Lung microvascular endothelial cell (primary cell): ENCODE measurements at regions not wholly inside any gene's neighbourhood (a gene's known extent, or its start where the extent isn't known, plus 50 kb on each side); places are given as distances from the start of the nearest gene placed in this dataset.

Experiments used
- DNase-seq, 2 donors: peaks; one replicate each; pipeline versions ENCODE4 v3.0.0 to v3.0.0-alpha.2; 2010; ENCODE audit warnings: low read depth in 2 of 2

DNA sequence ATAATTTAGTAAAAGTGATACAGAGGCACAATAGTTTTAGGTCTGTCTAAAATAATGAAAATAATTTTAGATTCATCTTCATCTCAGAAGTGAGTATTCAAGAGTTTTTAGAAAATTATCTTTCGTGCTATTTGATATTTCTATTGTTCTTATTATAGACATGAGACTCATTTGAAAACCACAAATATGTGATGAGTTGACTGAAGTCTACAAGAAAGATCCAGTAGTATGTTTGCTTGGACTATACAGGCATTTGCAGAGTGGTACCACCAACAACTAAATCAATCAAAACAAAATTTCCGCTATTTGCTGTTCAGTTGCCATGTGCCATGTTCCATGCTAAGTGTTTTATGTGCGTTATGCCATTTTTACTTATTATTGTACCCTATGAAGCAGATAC, 1318.5 kb downstream of the STIM2 start:
- no peak for DNase-seq

DNA sequence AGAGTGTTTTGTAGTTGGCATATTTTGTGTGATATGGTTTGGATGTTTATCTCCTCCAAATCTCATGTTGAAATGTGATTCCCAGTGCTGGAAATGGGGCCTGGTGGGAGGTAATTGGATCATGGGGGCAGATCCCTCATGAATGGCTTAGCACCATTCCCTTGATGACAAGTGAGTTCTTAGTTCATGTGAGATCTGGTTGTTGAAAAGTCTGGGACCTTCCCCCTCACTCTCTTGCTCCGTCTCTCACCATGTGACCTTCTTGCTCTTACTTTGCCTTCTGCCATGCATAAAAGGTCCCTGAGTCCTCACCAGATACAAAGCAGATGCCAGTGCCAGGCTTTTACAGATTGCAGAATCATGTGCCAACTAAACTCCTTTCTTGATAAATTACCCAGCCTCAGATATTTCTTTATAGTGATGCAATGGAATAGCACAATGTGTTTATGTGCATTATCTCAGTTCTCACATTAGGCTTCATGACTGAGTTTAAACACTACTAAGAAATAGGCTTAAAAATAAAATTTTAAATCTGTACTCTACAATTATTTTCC, 1348.8 kb downstream of the STIM2 start:
- no peak for DNase-seq

DNA sequence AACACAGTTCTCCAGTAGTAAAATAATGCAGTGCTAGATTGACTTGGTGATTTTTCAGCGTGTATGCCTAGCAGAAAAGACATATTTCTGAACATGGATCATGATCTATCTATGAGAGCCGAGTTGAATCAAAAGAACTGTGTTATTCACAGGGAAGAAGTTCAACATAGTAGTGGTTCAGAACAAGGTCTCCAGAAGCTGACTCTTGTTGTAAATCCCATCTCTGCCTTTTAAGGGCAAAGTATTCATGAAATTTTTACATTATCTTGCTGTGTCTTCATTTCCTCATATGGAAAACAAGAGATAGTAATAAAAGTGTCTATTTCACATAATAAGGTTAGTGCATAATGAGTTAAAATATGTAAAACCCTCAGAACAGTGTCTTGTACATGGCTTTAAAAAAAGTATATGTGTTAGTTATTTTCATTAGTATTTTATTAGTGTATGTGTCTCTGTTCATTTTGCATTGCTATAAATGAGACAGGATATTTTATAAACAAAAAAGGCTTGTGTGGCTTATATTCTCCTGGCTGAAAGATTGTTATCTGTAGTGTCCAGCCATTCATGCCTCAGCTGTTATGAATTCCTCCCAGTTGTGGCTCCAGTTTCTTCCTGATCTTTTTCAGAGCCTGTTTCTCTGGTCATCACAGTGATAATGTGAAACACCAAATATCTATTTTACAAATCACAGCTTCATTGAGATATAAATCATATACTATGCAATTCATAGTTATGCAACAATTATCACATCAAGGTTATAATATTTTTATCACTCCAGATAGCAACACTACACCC, 1351.2 kb downstream of the STIM2 start:
- DNase-seq = no peak

DNA sequence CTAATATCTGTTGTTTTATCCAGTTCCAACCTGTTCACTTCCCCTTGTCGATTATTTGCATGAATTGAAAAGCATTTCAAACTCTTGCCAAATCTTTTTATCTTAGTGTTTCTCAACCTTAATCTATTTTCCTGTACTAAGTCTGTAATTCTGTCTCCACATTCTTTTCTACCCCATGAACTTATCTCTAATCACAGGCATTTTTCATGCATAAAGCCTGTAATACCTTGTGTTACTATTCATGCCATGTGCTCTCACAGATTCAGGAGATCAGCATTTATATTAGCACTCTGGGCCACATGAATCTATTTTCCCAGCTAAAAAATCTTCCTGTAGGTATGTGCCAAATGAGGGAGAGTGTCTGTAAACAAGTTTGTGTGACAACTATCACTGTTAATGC, 1360.9 kb downstream of the STIM2 start:
- DNase-seq = no peak

DNA sequence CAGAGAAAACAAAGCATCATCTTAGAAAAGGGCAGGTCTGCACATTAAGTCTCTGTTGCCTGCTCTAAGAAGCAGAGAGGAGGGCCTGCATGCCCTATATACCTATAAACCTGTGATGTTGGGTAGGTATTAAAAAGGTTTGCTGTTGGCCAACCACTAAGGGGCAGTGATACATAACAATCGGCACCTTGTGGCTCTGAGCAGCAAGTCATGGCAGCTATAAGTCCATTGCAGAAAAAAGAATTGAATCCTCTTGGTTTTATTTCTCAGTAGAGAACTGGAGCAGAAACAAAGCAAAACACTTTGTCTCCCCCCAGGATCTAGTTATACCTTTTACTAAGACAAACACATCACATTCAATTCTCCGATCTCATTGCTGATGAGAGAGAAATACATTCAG, 1364.4 kb downstream of the STIM2 start:
- DNase-seq = peak in 1 of 2 donors; percentile 40

DNA sequence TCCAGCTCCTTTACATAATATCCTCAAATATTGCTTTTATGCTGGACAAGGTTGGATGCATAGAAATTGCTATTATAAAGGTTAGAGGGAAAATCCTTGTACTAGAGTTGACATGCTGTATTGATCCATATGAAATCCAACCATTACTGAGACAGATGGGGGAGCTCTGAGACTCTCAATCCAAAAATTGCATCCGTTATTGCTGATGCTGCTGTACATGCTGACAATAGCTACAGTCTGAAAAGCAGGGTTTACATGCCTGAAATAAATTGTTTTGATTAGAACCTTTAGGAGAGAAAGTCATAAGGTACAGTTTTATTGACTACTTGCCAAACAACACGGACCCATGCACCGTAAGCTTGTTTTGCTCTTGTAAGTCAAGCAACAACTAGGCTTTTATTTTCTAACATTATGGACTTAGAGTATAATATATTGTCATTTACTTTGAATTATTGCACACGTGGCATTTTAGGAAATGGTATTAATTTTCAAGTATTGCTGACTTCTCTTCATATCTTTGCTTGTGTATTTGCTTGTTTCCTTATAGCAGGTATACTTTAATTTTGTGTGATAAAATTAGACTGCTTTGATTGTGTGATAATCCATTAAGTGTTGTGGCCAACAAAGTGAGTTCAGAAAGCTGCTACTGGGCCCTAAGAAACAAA, 1365.2 kb downstream of the STIM2 start:
- DNase-seq = no peak

DNA sequence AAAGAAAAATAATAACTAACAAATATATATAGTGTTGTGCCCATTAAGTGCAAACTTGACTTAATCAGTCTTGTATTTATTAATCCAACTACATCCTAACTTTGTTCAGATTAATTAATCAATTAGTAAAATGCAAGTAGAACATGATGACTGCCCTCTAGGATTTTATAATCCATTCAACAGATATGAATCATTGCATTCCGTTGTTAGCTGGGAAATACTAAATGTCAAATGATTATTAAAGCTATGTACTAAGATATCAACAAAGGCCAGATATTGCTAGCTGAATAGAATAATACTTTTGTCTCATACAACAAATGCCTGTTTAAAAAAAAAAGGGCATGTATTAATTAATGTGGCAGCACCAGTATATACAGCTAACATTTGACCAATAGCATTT, 1366.3 kb downstream of the STIM2 start:
- DNase-seq = no peak

DNA sequence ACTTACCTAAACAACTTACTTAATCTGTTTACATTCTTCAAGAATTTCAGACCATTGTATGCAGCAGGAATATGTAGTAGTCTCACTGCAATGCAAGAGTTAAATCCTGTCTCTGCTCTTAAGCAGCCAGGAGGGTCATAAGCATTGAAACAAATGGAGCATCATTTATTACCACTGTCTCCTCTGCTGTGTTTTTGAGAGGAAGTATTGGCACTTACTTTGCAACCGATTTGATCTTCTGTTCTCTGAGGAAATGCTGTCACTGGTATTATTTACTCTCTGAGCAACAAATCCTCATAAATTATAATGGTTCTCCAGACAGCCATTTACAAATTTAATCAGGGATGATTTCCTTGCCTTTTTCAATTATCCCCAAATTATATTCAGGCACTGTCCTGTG, 1367.1 kb downstream of the STIM2 start:
- DNase-seq = no peak

DNA sequence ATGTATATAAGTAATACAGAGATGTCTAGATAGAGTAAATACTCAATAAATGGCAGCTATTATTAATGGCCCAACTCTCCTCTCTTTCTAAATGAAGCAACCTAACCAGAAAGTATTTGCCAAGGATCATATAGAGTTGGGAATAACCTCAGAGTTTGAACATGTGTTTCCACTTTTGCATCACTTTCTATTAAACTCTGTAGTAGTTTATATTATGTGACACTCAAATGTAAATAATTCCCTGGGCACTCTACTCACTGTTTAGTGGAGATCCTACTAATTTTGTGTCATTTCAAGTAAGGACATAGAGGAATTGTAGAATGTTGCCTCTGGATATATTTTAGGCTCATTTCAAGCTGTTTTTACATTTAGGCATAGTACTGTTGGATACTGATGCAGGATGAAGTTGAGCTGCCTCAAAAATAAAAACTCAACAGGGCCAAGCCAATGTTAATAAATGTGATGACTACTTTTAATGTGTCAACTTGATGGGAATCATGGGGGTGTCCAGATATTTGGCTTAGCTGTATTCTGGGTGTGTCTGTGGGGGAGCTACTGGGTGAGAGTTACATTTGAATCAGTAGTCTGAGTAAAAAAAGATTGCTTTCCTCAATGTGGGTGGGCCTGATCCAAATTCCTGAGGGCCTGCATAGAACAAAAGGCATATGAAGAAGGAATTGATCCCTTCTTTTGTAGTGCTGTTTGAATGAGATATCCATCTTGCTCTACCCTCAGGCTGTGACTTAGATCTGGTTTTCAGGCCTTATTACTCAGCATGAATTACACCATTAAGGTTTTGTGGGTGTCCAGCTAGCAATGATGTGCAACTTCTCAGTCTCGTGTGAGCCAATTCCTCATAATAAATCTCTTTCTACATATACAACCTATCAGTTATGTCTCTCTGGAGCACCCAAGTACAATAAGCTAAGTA, 1368.2 kb downstream of the STIM2 start:
- no peak for DNase-seq

DNA sequence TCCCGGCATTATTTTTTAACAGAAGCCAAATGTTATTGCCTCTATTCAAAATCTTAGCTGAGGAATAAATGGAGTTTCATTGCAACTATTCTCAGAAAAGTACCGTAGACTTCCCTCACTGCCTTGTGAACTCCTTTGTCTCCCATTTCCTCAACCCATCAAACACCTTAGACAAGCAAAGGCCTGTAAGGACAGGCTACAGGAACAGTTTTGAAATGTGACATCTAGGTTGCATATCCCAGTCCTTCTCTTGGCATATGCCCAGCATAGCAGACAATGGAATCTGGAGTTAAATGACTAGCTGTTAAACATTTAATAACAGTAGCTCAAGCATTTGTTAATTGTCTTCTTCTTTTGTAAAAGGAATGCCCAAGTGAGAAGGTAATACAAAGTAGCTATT, 1371.7 kb downstream of the STIM2 start:
- DNase-seq = no peak

DNA sequence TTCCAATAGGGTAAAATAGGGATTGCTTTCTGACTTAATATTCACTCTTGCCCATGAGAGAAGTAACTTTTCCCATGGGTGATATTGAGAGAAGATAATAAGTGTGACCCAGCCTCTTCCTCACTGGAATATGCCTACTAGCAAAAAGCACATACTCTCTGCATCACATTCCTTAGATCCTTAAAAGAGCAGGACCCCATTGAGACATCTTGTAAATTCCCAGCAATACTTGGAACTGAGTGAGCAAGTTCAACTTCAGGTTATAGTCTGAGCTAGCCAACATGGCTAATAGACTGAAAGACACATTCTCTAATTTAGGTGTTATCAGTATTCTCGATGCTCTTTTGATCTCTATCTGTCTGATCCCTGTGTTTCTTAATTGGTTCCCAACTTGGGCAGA, 1372.3 kb downstream of the STIM2 start:
- DNase-seq = no peak

DNA sequence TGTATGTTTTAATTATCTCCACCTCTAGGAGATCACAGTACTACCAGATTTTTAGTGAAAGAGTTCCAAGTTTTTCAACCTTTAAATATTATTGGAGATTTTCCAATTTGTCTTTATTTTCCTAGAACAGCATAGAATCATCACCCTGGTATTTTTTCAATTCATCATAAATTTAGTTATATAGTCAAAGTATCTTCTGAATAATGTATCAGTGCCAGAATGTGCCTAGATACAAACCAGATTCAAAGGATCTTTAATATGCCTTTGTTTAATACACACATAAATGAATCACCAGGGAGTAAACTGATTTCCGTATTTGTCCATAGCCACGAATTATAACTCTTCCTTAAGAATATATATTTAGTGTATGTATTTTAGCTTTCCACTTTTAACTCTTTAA, 1373.1 kb downstream of the STIM2 start:
- no peak for DNase-seq

DNA sequence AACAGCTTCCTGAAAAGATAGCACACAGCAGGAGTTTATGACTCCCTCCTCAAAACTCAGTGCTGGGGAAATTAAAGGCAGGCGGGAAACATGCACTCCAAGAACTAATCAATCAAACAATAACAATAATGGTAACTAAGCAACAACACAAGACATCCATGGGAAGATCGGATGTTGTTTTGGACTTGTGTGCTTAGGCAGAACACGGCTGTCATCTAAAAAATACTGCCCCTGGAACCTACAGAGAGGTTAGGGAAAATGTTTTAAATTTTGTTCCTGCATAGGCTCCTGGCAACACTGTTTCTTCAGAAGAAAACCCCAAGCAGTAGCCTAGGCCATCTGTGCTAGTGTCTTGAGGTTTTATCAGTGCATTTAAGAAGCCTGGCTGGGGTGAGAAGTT, 1378.2 kb downstream of the STIM2 start:
- no peak for DNase-seq

DNA sequence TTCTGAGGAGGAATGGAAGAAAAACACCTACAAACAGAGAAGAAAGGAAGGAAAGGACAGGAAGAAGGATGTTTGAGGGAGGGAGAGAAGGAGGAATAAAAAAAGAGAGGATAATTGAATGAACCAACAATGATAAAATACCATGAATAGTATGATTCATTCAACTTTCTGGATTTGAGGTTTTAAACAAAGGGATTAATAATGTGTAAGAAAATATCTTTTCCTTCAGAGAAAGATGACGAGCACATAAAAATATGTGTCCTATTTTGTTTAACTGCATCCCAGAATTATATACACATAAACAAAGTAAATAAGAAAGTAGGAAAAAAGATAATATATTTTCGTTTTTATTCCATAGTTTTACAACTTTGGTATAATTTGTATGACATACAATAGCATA, 1380.4 kb downstream of the STIM2 start:
- DNase-seq = no peak

DNA sequence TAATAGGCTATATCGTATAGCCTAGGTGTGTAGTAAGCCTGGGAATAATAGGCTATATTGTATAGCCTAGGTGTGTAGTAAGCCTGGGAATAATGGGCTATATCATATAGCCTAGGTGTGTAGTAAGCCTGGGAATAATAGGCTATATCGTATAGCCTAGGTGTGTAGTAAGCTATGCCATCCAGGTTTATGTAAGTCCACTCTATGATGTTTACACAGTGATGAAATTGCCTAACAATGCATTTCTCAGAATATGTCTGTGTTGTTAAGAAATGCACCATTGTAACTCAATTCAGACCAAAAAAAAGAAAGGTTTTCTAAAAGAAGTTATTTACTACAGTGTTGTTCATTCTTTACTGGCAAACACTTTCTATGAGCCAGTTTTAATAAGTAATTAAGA, 1387.2 kb downstream of the STIM2 start:
- no peak for DNase-seq

DNA sequence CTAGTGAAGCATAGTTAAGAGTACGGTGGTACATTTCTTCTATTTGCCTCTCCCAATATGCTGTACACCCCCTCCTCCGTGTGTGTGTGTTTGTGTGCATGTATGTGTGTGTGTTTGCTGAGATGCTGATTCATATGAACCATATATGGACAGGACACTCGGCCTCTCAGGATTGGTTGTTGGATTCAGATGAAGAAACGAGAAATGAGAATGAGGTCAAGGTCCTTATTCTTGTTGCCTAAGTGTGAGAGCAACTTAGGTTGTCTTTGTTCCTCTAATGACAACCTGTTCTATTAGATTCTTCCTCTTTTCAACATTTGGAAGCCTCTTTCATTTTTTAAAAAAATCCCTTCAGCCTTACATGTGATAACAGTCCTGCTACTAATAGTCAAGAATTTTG, 1387.6 kb downstream of the STIM2 start:
- no peak for DNase-seq

DNA sequence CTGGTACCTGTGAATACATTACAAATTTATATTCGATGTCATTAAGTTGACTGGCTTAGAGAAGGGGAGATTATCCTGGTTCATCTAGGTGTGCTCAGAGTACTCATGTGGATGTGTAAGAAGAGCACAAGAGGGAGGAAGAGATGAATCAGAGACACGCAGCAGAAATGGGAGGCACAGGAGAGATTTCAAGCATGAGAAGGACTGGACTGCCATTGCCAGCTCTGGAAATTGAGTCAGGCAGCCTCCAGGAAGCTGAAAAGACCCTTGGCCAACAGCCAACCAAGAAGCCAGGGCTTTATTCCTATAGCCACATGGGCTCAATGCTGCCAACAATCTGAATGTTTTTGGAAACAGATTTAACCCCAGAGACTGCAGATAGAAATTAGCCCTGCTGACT, 1390.0 kb downstream of the STIM2 start:
- DNase-seq = peak; percentile 0 to 44

DNA sequence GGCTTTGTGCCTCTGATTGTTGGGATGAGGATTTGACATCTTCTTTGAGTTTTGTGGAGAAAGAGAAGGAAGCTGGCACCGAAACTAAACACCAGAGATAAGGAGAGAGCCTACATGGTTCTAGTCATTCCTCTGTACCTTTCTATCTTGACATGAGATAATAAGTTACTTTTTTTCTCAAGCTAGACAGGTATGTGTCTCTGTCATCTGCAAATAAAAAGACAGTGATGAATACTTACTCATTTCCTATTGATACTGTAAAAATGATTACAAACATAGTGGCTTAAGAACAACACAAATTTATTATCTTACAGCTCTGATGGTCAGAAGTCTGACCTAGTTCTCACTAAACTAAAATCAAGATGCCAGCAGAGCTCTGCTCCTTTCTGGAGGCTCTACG, 1391.2 kb downstream of the STIM2 start:
- DNase-seq = no peak

DNA sequence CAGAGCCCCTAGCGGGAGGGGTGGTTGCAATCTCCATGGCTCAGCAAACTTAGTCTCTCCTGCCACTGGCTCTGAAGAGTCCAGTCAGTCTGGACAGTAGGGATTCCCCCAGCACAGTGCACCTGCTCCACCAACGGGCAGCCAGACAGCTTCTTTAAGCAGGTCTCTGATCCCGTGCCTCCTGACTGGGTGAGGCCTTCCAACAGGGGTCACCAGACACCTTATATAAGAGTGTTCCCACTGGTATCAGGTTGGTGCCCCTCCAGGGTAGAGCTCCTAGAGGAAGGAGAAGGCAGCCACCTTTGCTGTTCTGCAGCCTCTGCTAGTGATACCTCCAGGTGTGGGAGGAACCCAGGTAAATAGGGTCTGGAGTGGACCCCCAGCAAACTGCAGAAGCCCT, 1393.4 kb downstream of the STIM2 start:
- DNase-seq = no peak

DNA sequence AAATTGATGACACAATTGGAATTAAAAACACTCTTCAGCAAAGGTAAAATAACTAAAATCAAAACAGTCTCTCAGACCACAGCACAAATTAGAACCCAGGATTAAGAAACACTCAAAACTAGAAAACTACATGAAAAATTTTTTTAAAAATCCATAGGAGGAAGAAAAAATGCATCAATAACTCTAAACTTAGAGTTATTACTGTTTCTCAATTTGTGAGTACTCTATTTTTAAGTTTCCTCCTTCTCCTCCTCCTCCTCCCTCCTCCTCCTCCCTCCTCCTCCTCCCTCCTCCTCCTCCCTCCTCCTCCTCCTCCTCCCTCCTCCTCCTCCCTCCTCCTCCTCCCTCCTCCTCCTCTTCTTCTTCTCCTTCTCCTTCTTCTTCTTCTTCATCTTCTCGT, 1395.7 kb downstream of the STIM2 start:
- no peak for DNase-seq

DNA sequence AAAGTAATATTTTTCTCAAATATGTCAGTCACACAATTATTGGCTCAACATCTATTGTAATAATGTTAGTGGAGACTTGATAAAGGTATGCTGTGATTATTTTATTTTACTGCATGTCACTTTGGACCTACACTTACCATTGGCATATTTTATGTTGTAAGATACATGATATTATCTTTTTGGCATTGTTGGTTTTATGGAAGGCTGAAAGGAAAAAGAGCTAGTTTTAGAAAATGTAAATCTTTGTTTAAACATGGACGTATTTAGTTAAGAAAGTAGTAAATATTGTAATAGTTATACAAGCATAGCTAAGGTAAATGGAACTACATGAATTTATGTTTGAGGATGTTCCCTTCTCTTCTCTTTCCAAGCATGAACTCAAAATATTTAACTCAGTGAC, 1399.3 kb downstream of the STIM2 start:
- no peak for DNase-seq

DNA sequence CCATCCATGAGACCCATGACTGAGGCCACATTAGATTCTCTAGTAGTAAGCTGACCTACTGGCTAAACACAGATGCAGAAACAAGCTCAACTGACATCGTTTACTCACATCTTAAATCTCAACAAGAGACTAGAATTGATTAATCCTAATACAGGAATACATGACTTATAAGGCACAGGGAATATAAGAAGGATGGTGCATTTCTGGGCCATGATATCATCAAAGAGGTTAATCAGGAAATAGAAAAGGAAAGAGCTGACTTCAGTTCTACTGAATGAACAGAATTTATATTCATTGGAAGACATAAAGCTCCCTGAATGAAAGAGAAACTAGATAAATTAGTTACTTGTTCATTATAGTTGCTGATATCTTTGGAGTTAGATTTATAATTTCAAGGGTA, 1406.5 kb downstream of the STIM2 start:
- DNase-seq = no peak
